Neuronal stem cell (in vitro differentiated cells): ENCODE measurements at regions not wholly inside any gene's neighbourhood (a gene's known extent, or its start where the extent isn't known, plus 50 kb on each side); places are given as distances from the start of the nearest gene placed in this dataset.

Source experiments
- DNase-seq: peaks from one replicate; pipeline ENCODE4 v3.0.0-alpha.2; 2013; ENCODE audit warnings: low spot score
- H2AFZ ChIP-seq: one replicate; pipeline ENCODE4 v1.6.1; 2013; ENCODE audit warnings: mild to moderate bottlenecking, low read length, inconsistent platforms
- H2AK5ac ChIP-seq: 2 replicates; pipeline ENCODE4 v1.6.1; 2013; ENCODE audit warnings: low read depth, mild to moderate bottlenecking, inconsistent platforms, low read length, moderate library complexity, mixed read lengths
- H2BK120ac ChIP-seq: 2 replicates; pipeline ENCODE4 v1.6.1; 2013; ENCODE audit warnings: low read depth, mild to moderate bottlenecking, inconsistent platforms, low read length, moderate library complexity, mixed read lengths
- H2BK12ac ChIP-seq: one replicate; pipeline ENCODE4 v1.6.1; 2013; ENCODE audit warnings: low read length, inconsistent platforms
- H2BK15ac ChIP-seq: 2 replicates; pipeline ENCODE4 v1.6.1; 2013; ENCODE audit warnings: mild to moderate bottlenecking, low read length, inconsistent platforms, mixed read lengths
- H2BK5ac ChIP-seq: one replicate; pipeline ENCODE4 v1.6.1; 2013; ENCODE audit warnings: inconsistent platforms, mild to moderate bottlenecking, low read length, moderate library complexity
- H3K14ac ChIP-seq: one replicate; pipeline ENCODE4 v1.6.1; 2013; ENCODE audit warnings: low read length, inconsistent platforms
- H3K18ac ChIP-seq: 2 replicates; pipeline ENCODE4 v1.6.1; 2013; ENCODE audit warnings: low read length, inconsistent platforms
- H3K23ac ChIP-seq: 2 replicates; pipeline ENCODE4 v1.6.1; 2013; ENCODE audit warnings: low read depth, mild to moderate bottlenecking, mixed read lengths, low read length, inconsistent platforms; ENCODE audit not compliant: poor library complexity
- H3K27ac ChIP-seq: replicated peaks from 3 replicates; pipeline ENCODE4 v1.5.1; 2013; ENCODE audit warnings: low read length, inconsistent platforms
- H3K27me3 ChIP-seq, 3 experiments: 2 replicates each; pipeline ENCODE4 v1.6.1; 2013; ENCODE audit warnings: low read length in 3 of 3, mild to moderate bottlenecking in 2 of 3, inconsistent platforms in 1 of 3, low read depth in 1 of 3, mixed read lengths in 1 of 3, moderate library complexity in 1 of 3; ENCODE audit not compliant: control insufficient read depth in 3 of 3, insufficient read depth in 3 of 3
- H3K36me3 ChIP-seq, 2 donors: replicated peaks in 1 of 2; 2 replicates each; pipeline ENCODE4 v1.6.1; 2013; ENCODE audit warnings: low read length in 2 of 2; ENCODE audit not compliant: control insufficient read depth in 2 of 2, insufficient read depth in 2 of 2
- H3K4ac ChIP-seq: 2 replicates; pipeline ENCODE4 v1.6.1; 2013; ENCODE audit warnings: inconsistent platforms, mild to moderate bottlenecking, low read length, moderate library complexity
- H3K4me1 ChIP-seq, 2 donors: 1 replicate in 1 of 2; 2 replicates in 1 of 2; pipeline ENCODE4 v1.6.1; 2013; ENCODE audit warnings: low read length in 2 of 2, low read depth in 1 of 2; ENCODE audit not compliant: control insufficient read depth in 2 of 2, insufficient read depth in 1 of 2
- H3K4me2 ChIP-seq: one replicate; pipeline ENCODE4 v1.6.1; 2013; ENCODE audit warnings: mild to moderate bottlenecking, low read length, inconsistent platforms; ENCODE audit not compliant: insufficient read depth, poor library complexity, severe bottlenecking
- H3K4me3 ChIP-seq, 2 donors: 2 replicates each; pipeline ENCODE4 v1.5.1; 2013; ENCODE audit warnings: low read length in 2 of 2, mild to moderate bottlenecking in 2 of 2, inconsistent platforms in 1 of 2, moderate library complexity in 1 of 2
- H3K79me1 ChIP-seq: one replicate; pipeline ENCODE4 v1.6.1; 2013; ENCODE audit warnings: low read depth, mild to moderate bottlenecking, inconsistent platforms, low read length, moderate library complexity
- H3K9ac ChIP-seq: one replicate; pipeline ENCODE4 v1.6.1; 2013; ENCODE audit warnings: mild to moderate bottlenecking, low read depth, low read length, inconsistent platforms; ENCODE audit not compliant: poor library complexity
- H3K9me3 ChIP-seq, 2 donors: replicated peaks in 1 of 2; 2 replicates each; pipeline versions ENCODE3 to v1.6.1; 2013; ENCODE audit warnings: low read length in 2 of 2, mild to moderate bottlenecking in 2 of 2, inconsistent platforms in 1 of 2, low read depth in 1 of 2, mixed read lengths in 1 of 2, moderate library complexity in 1 of 2; ENCODE audit not compliant: control insufficient read depth in 2 of 2, insufficient read depth in 1 of 2
- H4K8ac ChIP-seq: one replicate; pipeline ENCODE4 v1.6.1; 2013; ENCODE audit warnings: low read depth, mild to moderate bottlenecking, inconsistent platforms, low read length, moderate library complexity
- H4K91ac ChIP-seq: one replicate; pipeline ENCODE4 v1.6.1; 2013; ENCODE audit warnings: low read length, low read depth, mild to moderate bottlenecking, inconsistent platforms; ENCODE audit not compliant: poor library complexity
- WGBS, 2 donors: extraction: QIAGEN DNeasy Blood & Tissue Kit; methylation state at CpG; one replicate each; pipeline ENCODE4 v1.1.7; 2013; ENCODE audit warnings: missing lambda C conversion rate in 2 of 2, mixed read lengths in 1 of 2; ENCODE audit not compliant: insufficient read length in 2 of 2, insufficient replicate concordance in 1 of 2; ENCODE audit errors: extremely low coverage in 2 of 2; 5-methylcytosine and 5-hydroxymethylcytosine counted together

GRCh38 chr5:72613515-72613914 is 106.3 kb upstream of the ZNF366 start:
- H3K4me3 ChIP-seq, result no peak overlapping the region
- H2BK5ac ChIP-seq, result no peak overlapping the region
- H3K14ac ChIP-seq, result no peak overlapping the region
- no CpG with 5 or more reads among the region's 2 CpGs for WGBS, 2 donors
- no peak overlapping the region for H3K23ac ChIP-seq
- no peak overlapping the region for H4K8ac ChIP-seq
- no peaks in the 10 kb centered on the region for H3K79me1 ChIP-seq
- no peaks in the 10 kb centered on the region for H3K27me3 ChIP-seq
- no peaks in the 10 kb centered on the region for H3K9me3 ChIP-seq
- H2BK15ac ChIP-seq, result no peak overlapping the region
- no peak overlapping the region for H3K27ac ChIP-seq
- H2BK120ac ChIP-seq, result no peak overlapping the region
- H3K4ac ChIP-seq, result no peak overlapping the region
- no peak overlapping the region for H2AFZ ChIP-seq
- no peak overlapping the region for H2AK5ac ChIP-seq
- H3K4me1 ChIP-seq, result peaks cover 0 to 10% of the 10 kb centered on the region in 2 donors
- no peak overlapping the region for H3K4me2 ChIP-seq
- no peak overlapping the region for H3K18ac ChIP-seq
- no peak overlapping the region for H3K9ac ChIP-seq
- H4K91ac ChIP-seq, result no peak overlapping the region
- no peak for DNase-seq
- no peaks in the 10 kb centered on the region for H3K36me3 ChIP-seq
- no peak overlapping the region for H2BK12ac ChIP-seq

- Histone ChIP-seq H3K18ac (no peak overlapping the region), H2BK5ac (no peak overlapping the region), H3K36me3 (no peaks in the 10 kb centered on the region), H2AFZ (no peak overlapping the region), H4K8ac (no peak overlapping the region), H3K27me3 (no peaks in the 10 kb centered on the region), H3K14ac (no peak overlapping the region), H2BK12ac (no peak overlapping the region), H3K4me1 (peaks cover 2 to 17% of the 10 kb centered on the region in 2 donors), H4K91ac (no peak overlapping the region), H3K9me3 (no peaks in the 10 kb centered on the region), H3K23ac (no peak overlapping the region), H2BK120ac (no peak overlapping the region), H3K27ac (no peak overlapping the region), H2AK5ac (no peak overlapping the region), H2BK15ac (no peak overlapping the region), H3K79me1 (no peaks in the 10 kb centered on the region), H3K4ac (no peak overlapping the region), H3K4me2 (no peak overlapping the region), H3K9ac (no peak overlapping the region), H3K4me3 (no peak overlapping the region)
- WGBS, 2 donors, result no CpG with 5 or more reads among the region's 2 CpGs
- DNase-seq, result no peak
These were observed 105.6 kb upstream of the ZNF366 start for GRCh38 chr5:72612810-72613209.

- Histone ChIP-seq H2AK5ac (no peak overlapping the region), H3K9ac (no peak overlapping the region), H2BK120ac (no peak overlapping the region), H3K23ac (no peak overlapping the region), H2BK15ac (no peak overlapping the region), H3K79me1 (no peaks in the 10 kb centered on the region), H3K18ac (no peak overlapping the region), H3K9me3 (no peaks in the 10 kb centered on the region), H3K4me1 (peaks cover 2 to 20% of the 10 kb centered on the region in 2 donors), H3K4me3 (no peak overlapping the region), H2AFZ (peak overlapping the region; percentile 69), H4K91ac (no peak overlapping the region), H2BK12ac (no peak overlapping the region), H4K8ac (no peak overlapping the region), H3K14ac (no peak overlapping the region), H3K4ac (no peak overlapping the region), H2BK5ac (no peak overlapping the region), H3K4me2 (no peak overlapping the region), H3K36me3 (no peaks in the 10 kb centered on the region), H3K27me3 (no peaks in the 10 kb centered on the region), H3K27ac (no peak overlapping the region)
- DNase-seq, result peak; percentile 51
- no CpG with 5 or more reads among the region's 6 CpGs for WGBS, 2 donors
These were observed 104.0 kb upstream of the ZNF366 start for GRCh38 chr5:72611118-72611730.

- no peak overlapping the region for H3K23ac ChIP-seq
- H2BK120ac ChIP-seq, result no peak overlapping the region
- H3K9me3 ChIP-seq, result no peaks in the 10 kb centered on the region
- no peak overlapping the region for H4K8ac ChIP-seq
- H2BK12ac ChIP-seq, result no peak overlapping the region
- no peaks in the 10 kb centered on the region for H3K27me3 ChIP-seq
- no peaks in the 10 kb centered on the region for H3K36me3 ChIP-seq
- H2BK5ac ChIP-seq, result no peak overlapping the region
- no peak overlapping the region for H2AK5ac ChIP-seq
- H3K14ac ChIP-seq, result no peak overlapping the region
- no peak overlapping the region for H4K91ac ChIP-seq
- no peak overlapping the region for H3K27ac ChIP-seq
- no peak overlapping the region for H3K4me2 ChIP-seq
- WGBS, 2 donors, result no CpG with 5 or more reads among the region's 3 CpGs
- H3K4ac ChIP-seq, result no peak overlapping the region
- no peak overlapping the region for H2AFZ ChIP-seq
- H3K4me1 ChIP-seq, result peaks cover 2 to 21% of the 10 kb centered on the region in 2 donors
- no peak overlapping the region for H3K18ac ChIP-seq
- DNase-seq, result no peak
- H3K4me3 ChIP-seq, result no peak overlapping the region
- no peaks in the 10 kb centered on the region for H3K79me1 ChIP-seq
- no peak overlapping the region for H3K9ac ChIP-seq
- H2BK15ac ChIP-seq, result no peak overlapping the region
These were observed 101.7 kb upstream of the ZNF366 start for GRCh38 chr5:72608926-72609325.
